ENCODE measurements at regions not wholly inside any gene's neighbourhood (a gene's known extent, or its start where the extent isn't known, plus 50 kb on each side); places are given as distances from the start of the nearest gene placed in this dataset.
A peak's percentile ranks its signal among the peaks of the same experiment; 100 is the strongest.
"Not testable (repeated sequence)": the region's sequence is repeated elsewhere in the genome, so short reads cannot be mapped to it uniquely, and the experiment has no call there.

GRCh38 chr11:45384711-45385241, 98.6 kb upstream of the SYT13 start:
- DNase-seq (ENCODE audit: low read depth) = no peak

DNA sequence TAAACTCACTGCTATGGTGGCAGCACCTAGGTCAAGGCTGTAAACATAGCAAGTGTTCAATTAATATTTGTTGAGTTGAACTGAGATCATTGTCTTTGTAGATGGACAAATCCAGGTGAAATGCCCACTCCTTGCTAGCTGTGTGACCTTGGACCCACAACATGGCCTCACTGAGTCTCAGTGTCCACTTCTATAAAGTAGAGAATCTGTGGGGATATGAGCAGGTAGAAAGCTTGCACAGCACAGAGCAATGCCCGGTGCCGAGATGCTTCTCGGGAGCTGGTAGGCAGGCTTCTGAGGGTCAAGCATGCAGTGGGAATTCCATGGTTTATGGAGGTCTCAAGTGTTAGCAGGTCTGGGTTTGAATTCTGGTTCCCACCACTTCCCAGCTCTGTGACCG, 97.9 kb upstream of the SYT13 start:
- DNase-seq (ENCODE audit: low read depth) = no peak

GRCh38 chr11:45383224-45383623, 97.1 kb upstream of the SYT13 start:
- DNase-seq (ENCODE audit: low read depth) = no peak

GRCh38 chr11:45382133-45382878, 96.2 kb upstream of the SYT13 start:
- no peak for DNase-seq (ENCODE audit: low read depth)

DNA sequence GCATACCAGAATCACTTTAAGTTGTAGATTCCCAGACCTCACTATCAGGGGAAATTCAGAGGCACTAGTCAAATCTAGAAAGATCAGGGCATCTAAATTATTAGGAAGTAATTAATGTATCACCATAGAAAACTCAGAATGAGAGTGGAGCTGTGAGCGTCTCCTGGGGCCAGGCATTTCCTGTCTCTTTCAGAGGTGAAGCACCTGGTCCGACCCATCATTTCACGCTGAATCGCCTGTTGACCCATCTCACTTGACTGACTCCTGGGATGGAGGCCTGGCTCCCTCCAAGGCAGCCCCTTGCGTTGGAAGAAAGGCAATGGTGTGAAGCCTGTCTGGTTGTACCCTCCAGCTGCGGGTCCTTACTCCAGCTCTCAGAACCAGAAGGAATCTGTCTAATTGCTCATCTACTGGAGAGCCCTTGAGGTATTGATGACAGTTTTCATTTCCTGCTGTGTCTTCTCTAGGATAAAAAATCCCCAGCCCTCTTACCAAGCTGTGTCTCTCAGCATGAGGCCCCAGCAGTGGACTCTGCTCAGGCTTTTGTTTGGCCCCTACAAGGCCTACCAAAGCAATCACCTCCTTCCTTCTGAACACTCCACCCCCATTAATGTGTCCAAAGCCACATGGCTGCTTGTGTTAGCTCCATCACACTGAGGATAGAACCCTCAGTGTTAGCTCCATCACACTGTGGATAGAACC, 93.2 kb upstream of the SYT13 start:
- no peak for DNase-seq (ENCODE audit: low read depth)

DNA sequence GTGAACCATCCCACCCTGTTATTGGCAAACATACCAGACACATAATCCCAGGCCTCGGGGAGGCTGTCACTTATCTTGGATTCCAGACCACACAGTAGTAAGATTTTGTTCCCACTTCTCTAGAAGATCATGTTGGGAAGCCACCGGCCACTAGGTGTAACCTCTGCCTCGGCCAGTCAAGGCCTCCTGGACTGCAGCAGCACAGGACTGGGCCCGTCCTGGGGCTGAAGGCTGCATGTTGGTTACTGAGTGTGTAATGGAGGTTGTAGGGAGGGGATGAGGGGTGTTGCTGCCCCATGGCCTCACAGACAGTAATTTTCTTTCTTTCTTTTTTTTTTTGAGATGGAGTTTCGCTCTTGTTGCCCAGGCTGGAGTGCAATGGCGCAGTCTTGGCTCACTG, 92.4 kb upstream of the SYT13 start:
- no peak for DNase-seq (ENCODE audit: low read depth)

GRCh38 chr11:45374653-45375059, 88.5 kb upstream of the SYT13 start:
- no peak for DNase-seq (ENCODE audit: low read depth)

- no peak for DNase-seq (ENCODE audit: low read depth)
Measured at GRCh38 chr11:45374130-45374529, 88.0 kb upstream of the SYT13 start.

DNA sequence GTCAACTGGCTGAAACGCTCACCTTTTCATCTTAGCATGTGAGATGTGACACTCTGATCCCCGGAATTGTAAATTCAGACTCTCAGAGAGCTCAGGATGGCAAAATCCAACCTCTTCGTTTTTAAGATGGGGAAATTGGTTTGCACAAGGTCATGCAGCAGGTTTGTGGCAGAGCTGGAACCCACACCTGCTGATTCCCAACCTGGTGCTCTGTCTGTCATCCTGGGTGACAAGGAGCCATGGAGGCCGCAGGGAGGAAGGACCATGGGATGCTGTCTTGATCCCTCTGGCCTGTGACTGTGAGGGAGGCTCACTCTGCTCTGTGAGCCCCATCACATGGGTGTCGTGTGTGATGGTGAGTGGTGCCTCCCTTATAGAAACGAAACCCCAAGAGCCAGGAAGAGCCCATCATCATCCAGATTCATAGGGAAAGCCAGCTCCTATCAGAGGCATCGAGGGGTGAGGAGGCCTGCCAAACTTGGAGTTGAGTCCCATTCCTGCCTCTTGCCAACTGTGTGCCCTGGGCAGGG, 87.4 kb upstream of the SYT13 start:
- DNase-seq (ENCODE audit: low read depth) = no peak

DNA sequence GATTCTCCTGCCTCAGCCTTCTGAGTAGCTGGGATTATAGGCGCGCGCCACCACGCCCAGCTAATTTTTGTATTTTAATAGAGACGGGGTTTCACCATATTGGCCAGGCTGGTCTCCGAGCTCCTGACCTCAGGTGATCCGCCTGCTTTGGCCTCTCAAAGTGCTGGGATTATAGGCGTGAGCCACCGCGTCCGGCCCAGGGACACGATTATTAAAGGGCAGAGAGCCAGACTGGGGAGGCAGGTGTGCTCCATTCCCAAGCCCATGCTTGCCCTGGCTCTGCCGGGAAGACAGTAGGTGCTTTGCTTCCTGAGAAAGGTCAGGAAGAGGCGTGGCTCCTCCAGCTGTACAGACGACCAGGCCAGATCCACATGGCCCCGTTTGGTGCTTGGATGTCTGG, 86.3 kb upstream of the SYT13 start:
- not testable (repeated sequence) for DNase-seq (ENCODE audit: low read depth)

DNA sequence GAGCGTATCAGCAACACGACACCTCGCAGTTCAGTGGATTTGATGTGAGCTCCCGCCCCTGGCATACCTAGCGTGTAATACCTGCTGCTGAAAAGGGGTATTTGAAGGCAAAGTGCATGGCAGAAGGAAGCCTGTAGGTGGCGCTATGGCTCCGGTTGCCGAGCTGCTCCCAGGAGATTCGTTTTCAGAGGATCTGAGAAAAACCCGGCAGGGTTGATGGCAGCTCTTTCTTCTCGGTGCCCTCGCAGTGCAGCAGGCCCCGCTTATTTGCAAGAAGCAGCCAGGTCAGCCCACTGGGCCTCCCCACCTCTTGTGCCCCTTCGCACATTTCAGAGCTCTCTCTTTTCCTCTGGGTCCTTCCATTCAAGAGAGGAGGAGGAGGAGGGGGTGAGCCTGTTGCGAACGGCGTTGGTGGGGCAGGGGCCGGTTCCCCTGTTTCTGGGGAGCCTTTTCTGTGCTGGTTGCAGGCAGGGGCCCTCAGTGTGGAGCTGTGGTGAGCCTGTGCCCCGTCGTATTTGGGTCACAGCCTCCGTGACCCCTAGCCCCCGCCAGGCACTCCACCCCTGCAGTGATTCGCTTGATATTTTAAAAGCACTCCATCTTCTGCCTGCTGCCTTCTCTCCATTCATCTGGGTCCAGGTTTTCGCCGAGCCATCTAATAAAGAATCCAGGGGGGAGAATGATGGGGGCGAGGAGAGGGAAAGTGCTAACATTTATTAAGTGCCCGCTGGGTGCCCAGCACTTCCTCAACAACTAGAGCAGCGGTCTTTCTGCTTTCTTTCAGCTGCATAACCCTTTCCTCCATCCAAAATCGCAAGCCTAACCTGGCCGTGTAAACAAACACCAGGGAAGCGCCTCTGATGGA, 85.3 kb upstream of the SYT13 start:
- peak; percentile 36 for DNase-seq (ENCODE audit: low read depth)

DNA sequence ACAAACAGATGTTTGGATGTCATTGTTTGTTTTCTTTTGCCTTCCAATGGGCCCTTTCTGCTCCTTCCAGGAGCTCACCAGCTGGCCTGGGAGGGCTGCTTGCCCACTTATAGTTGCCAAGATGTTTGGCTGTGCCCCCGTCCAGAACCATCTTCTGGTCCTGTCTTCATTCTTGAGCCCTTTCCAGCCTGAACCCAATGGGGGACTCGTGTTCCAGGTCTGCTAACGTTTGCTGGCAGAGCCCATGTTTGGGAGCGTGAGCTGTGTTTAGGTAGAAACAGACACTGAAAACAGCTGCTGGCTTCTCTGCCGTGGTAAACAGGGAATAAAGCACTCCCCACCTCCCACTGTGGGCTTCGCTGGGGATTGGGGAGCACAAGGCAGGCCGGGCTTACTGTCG, 83.2 kb upstream of the SYT13 start:
- DNase-seq (ENCODE audit: low read depth) = no peak

DNA sequence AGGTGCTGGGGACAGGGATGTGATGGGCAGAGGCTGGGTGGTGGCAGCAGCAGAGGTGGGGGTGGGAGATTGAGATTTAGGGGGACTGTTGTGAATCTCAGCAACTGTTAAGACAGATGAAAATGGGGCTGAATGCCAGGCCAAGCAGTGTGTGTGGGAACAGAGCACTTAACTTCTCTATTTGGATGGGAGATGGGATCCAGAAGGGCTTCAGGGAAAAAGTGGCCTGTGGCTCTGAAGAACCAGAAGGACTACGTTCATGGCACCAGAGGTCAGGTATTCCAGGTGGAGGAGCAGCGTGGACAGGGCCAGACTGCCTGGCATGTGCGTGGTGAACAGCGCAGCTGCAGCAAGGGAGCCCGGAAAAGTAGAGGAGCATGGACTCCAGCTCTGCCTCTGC, 82.6 kb upstream of the SYT13 start:
- DNase-seq (ENCODE audit: low read depth) = no peak

DNA sequence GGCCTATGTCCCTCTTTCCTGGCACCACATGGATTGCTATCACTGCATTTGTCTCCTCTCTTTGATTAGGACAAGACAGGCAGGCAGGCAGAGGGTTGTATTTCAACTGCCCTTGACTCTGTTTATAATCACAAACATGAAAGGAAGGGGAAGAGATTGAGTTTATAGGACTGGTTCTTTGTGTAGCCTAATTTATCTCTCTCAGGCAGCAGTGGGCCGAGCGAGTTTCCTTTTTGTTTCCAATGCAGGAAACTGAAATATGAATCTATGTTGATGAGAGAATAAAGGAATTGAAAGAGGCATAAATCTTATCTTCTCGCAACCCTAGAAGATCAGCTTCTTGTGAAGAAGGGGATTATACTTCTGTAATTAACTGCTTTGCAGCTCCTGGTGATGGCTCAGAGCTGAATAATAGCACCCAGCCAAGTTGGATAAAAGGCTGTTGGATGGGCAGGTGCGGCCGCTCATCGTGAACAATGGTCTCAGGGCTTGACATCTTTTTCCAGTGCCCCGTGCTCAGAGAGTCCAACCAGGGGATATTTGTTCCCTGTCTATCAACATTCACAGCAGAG, 80.6 kb upstream of the SYT13 start:
- no peak for DNase-seq (ENCODE audit: low read depth)

GRCh38 chr11:45365961-45366618, 79.9 kb upstream of the SYT13 start:
- DNase-seq (ENCODE audit: low read depth) = no peak

GRCh38 chr11:45362636-45363035, 76.5 kb upstream of the SYT13 start:
- no peak for DNase-seq (ENCODE audit: low read depth)

- DNase-seq (ENCODE audit: low read depth) = no peak
Measured at GRCh38 chr11:45361551-45361950, 75.4 kb upstream of the SYT13 start.

- no peak for DNase-seq (ENCODE audit: low read depth)
Measured at GRCh38 chr11:45355706-45356041, 69.5 kb upstream of the SYT13 start.

DNA sequence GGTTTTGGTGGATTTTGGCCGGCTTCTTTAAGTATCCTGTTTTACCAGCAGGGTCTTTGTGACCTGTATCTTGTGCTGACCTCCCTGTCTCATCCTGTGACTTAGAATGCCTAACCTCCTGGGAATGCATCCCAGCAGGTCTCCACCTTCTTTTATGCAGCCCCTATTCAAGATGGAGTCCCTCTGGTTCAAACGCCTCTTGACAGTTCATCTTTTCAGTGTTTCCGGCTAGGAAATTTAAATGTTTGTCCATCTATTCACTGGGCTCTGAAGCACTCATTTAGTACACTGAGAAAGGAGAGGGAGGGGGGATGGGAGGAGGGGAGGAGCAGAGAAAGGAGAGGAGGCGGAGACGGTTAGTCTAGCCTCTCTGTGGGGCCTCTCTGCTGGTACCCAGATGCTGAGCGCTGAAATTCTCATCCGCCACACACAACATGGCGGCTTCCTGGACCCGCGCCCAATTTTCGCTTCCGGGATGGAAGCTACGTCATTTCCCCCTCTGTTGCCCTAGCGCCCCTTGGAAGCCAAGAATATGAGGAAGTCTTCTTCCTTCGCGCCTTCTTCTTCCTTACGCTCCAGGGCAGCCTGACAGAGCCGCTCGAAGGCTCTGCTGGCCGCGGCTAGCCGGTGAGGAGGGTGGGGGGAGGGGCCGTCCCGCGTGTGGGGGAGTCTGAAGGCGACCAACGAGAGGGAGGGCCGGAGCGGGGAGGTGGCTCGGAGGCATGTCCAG, 69.0 kb upstream of the SYT13 start:
- DNase-seq (ENCODE audit: low read depth) = peak; percentile 78

DNA sequence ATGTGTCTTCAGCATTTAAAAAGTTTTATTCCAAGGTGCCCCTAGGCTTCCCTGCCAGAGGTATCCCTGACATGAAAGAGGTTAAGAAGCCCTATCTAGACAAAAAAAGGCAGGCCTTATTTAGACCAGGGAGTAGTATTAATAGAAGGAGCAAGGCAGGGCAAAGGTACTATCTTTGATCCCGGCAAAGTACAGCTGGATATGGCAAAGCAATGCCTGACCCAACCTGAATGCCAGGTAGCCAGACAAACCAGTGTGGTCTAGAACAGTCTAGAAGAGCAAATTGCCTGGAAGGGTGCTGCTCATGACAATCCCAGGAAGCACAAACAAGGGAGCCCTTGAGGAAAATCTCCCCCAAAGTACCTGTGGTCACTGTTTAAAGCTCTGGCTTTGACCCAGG, 62.6 kb upstream of the SYT13 start:
- DNase-seq (ENCODE audit: low read depth) = no peak
